IMR-90 (cell line): ENCODE measurements at regions not wholly inside any gene's neighbourhood (a gene's known extent, or its start where the extent isn't known, plus 50 kb on each side); places are given as distances from the start of the nearest gene placed in this dataset.

Experiments used
- MAZ ChIP-seq: IDR thresholded peaks from 2 replicates; pipeline ENCODE4 v1.6.1; 2012; ENCODE audit warnings: low read depth, mild to moderate bottlenecking, low read length, improper control_type of control experiment, moderate library complexity, borderline replicate concordance
- TF ChIP-seq, protein P1 (sequence below): conservative IDR thresholded peaks from 2 replicates; pipeline ENCODE4 v1.5.1; 2012; ENCODE audit warnings: mild to moderate bottlenecking, low read depth, low read length, improper control_type of control experiment

GRCh38 chr11:16685914-16686313 is 52.5 kb upstream of the C11orf58 start:
- TF ChIP-seq, protein P1, sequence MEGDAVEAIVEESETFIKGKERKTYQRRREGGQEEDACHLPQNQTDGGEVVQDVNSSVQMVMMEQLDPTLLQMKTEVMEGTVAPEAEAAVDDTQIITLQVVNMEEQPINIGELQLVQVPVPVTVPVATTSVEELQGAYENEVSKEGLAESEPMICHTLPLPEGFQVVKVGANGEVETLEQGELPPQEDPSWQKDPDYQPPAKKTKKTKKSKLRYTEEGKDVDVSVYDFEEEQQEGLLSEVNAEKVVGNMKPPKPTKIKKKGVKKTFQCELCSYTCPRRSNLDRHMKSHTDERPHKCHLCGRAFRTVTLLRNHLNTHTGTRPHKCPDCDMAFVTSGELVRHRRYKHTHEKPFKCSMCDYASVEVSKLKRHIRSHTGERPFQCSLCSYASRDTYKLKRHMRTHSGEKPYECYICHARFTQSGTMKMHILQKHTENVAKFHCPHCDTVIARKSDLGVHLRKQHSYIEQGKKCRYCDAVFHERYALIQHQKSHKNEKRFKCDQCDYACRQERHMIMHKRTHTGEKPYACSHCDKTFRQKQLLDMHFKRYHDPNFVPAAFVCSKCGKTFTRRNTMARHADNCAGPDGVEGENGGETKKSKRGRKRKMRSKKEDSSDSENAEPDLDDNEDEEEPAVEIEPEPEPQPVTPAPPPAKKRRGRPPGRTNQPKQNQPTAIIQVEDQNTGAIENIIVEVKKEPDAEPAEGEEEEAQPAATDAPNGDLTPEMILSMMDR, result no peak
- TF ChIP-seq MAZ, result no peak
